ENCODE measurements at regions not wholly inside any gene's neighbourhood (a gene's known extent, or its start where the extent isn't known, plus 50 kb on each side); places are given as distances from the start of the nearest gene placed in this dataset.

DNA sequence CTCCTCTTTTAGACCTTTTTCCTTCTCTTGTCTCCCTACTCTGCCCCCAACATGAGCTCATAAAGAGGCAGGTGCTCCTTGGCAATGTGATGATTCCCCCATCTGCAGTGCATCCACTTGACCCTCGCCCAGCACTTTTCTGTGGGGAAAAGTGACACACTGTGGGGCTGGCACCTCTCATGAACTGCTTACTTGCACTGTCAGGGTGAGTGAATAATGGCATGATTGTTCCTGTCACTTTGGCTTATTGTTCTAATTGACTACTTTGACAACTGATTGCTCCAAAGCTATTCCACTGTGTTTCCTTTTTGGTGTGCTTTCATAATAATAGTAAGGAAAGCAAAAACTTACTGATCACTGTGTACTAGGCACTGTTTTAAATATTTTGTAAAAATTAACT is 253.3 kb upstream of the SUCLG2 start:
- Histone ChIP-seq H3K36me3 (ENCODE audit: control insufficient read depth, insufficient read depth, low read length) (no peaks in the 10 kb centered on the region), H3K4me3 (ENCODE audit: low read depth, low read length) (no peak overlapping the region), H3K27me3 (ENCODE audit: control insufficient read depth, insufficient read depth, low read length) (no peaks in the 10 kb centered on the region)
- no peak for DNase-seq (ENCODE audit: low read depth)
- TF ChIP-seq, protein P1, sequence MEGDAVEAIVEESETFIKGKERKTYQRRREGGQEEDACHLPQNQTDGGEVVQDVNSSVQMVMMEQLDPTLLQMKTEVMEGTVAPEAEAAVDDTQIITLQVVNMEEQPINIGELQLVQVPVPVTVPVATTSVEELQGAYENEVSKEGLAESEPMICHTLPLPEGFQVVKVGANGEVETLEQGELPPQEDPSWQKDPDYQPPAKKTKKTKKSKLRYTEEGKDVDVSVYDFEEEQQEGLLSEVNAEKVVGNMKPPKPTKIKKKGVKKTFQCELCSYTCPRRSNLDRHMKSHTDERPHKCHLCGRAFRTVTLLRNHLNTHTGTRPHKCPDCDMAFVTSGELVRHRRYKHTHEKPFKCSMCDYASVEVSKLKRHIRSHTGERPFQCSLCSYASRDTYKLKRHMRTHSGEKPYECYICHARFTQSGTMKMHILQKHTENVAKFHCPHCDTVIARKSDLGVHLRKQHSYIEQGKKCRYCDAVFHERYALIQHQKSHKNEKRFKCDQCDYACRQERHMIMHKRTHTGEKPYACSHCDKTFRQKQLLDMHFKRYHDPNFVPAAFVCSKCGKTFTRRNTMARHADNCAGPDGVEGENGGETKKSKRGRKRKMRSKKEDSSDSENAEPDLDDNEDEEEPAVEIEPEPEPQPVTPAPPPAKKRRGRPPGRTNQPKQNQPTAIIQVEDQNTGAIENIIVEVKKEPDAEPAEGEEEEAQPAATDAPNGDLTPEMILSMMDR (IDR thresholded peaks at IDR 0.05; ENCODE audit: insufficient read depth, low read depth, low read length), result no peak
- CTCF ChIA-PET, result no interaction called here
- POLR2A ChIA-PET, result no interaction called here

DNA sequence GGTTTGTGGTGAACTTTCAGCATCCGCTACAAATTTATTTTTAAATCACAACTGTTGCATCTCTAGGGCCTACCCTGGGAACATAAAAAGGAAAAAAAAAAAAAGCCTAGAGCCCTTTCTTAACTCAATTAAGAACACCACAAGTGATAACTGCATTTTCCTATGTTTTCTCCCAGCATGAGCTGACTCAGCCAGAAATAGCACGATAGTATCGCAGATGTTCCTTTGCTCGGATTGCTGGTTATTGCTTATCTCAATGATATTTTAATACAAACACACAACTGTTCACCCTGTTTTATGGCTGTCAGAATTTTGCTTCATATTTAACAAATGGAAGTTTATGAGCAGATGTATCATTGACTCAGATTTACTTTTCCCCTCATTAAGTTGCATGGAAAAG is 251.8 kb upstream of the SUCLG2 start:
- no peak for DNase-seq (ENCODE audit: low read depth)
- POLR2A ChIA-PET, result no interaction called here
- Histone ChIP-seq H3K36me3 (ENCODE audit: control insufficient read depth, insufficient read depth, low read length) (no peaks in the 10 kb centered on the region), H3K4me3 (ENCODE audit: low read depth, low read length) (no peak overlapping the region), H3K27me3 (ENCODE audit: control insufficient read depth, insufficient read depth, low read length) (no peaks in the 10 kb centered on the region)
- TF ChIP-seq, protein P1 (IDR thresholded peaks at IDR 0.05; ENCODE audit: insufficient read depth, low read depth, low read length), result no peak
- CTCF ChIA-PET, result interaction anchor here (0.6 kb wide), 1 partner anchor 472 kb away, joined by 4 read pairs; no protein-coding TSS in a partner anchor

- CTCF ChIA-PET, result no interaction called here
- TF ChIP-seq, protein P1 (IDR thresholded peaks at IDR 0.05; ENCODE audit: insufficient read depth, low read depth, low read length), result no peak
- H3K4me3 ChIP-seq (ENCODE audit: low read depth, low read length), result no peak overlapping the region
- H3K36me3 ChIP-seq (ENCODE audit: control insufficient read depth, insufficient read depth, low read length), result no peaks in the 10 kb centered on the region
- no peaks in the 10 kb centered on the region for H3K27me3 ChIP-seq (ENCODE audit: control insufficient read depth, insufficient read depth, low read length)
- POLR2A ChIA-PET, result no interaction called here
- DNase-seq (ENCODE audit: low read depth), result no peak
These were observed 247.3 kb upstream of the SUCLG2 start for GRCh38 chr3:67901681-67902080.

GRCh38 chr3:67898916-67899315 is 244.5 kb upstream of the SUCLG2 start:
- CTCF ChIA-PET, result no interaction called here
- H3K4me3 ChIP-seq (ENCODE audit: low read depth, low read length), result no peak overlapping the region
- POLR2A ChIA-PET, result no interaction called here
- TF ChIP-seq, protein P1 (IDR thresholded peaks at IDR 0.05; ENCODE audit: insufficient read depth, low read depth, low read length), result no peak
- H3K27me3 ChIP-seq (ENCODE audit: control insufficient read depth, insufficient read depth, low read length), result no peaks in the 10 kb centered on the region
- DNase-seq (ENCODE audit: low read depth), result no peak
- no peaks in the 10 kb centered on the region for H3K36me3 ChIP-seq (ENCODE audit: control insufficient read depth, insufficient read depth, low read length)

DNA sequence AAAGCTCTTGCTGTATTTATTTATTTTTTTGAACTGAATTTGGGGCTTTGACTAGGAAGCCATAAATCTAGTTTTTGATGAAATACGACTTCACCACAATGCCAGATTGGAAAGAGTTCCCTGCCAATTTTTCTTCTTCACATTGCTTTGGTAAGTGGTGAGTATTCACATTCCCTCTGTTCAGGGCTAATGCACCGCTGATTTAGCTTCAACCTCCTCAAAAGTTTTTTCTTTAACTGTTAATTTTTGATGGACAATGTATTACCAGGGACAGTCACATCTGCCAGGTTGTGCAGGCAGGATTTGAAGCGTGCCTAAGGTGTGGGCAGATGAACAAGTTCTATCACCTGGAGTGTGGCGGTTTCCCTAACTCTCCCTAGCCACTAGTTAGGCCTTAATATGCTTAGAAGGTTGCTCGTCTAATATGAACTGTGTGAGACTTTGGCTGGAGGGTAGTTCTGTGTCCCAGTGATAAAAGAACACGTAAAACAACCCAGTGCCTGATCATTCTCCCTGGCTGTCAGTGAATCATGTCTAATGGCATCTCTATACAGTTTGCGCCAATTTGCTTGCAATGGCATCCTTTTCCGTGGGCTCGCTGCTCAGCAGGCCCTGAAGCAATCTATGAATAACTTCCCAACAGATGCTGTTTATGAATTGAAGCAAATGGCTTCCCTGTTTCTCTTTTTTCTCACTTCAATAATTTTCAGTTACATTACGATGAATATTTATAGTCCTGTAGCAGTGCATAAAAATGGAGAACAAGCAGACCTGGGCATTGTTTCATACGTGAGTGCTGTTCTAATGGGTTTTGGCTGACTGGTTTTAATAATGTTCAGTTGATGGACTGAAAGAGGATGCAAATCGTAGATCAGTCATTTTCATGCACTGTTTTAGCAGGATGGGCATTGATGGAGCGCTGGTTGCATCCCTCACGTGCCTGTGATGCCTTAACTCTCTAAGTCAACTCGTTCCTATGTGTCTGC is 243.2 kb upstream of the SUCLG2 start:
- no peaks in the 10 kb centered on the region for H3K27me3 ChIP-seq (ENCODE audit: control insufficient read depth, insufficient read depth, low read length)
- no peak overlapping the region for H3K4me3 ChIP-seq (ENCODE audit: low read depth, low read length)
- ChIA-PET POLR2A (no interaction called here), CTCF (no interaction called here)
- H3K36me3 ChIP-seq (ENCODE audit: control insufficient read depth, insufficient read depth, low read length), result no peaks in the 10 kb centered on the region
- TF ChIP-seq, protein P1 (IDR thresholded peaks at IDR 0.05; ENCODE audit: insufficient read depth, low read depth, low read length), result no peak
- DNase-seq (ENCODE audit: low read depth), result no peak
